BLaER1 (cell line): ENCODE measurements at regions not wholly inside any gene's neighbourhood (a gene's known extent, or its start where the extent isn't known, plus 50 kb on each side); places are given as distances from the start of the nearest gene placed in this dataset.
"Not testable (repeated sequence)": the region's sequence is repeated elsewhere in the genome, so short reads cannot be mapped to it uniquely, and the experiment has no call there.

Source experiments
- H3K27ac ChIP-seq: shearing (Covaris generic); formaldehyde crosslinking; 2 replicates; pipeline ENCODE4 v1.8.1; 2022
- H3K27me3 ChIP-seq: shearing (Covaris generic); formaldehyde crosslinking; 2 replicates; pipeline ENCODE4 v1.8.1; 2022
- H3K36me3 ChIP-seq: shearing (Covaris generic); formaldehyde crosslinking; 2 replicates; pipeline ENCODE4 v1.8.1; 2022
- H3K4me1 ChIP-seq: shearing (Covaris generic); formaldehyde crosslinking; 2 replicates; pipeline ENCODE4 v1.8.1; 2022
- H3K4me2 ChIP-seq: shearing (Covaris generic); formaldehyde crosslinking; 2 replicates; pipeline ENCODE4 v1.8.1; 2022
- H3K4me3 ChIP-seq: shearing (Covaris generic); formaldehyde crosslinking; 2 replicates; pipeline ENCODE4 v1.8.1; 2022
- H3K9ac ChIP-seq: shearing (Covaris generic); formaldehyde crosslinking; 2 replicates; pipeline ENCODE4 v1.8.1; 2022
- H3K9me3 ChIP-seq: shearing (Covaris generic); formaldehyde crosslinking; 2 replicates; pipeline ENCODE4 v1.8.1; 2022
- H4K20me1 ChIP-seq: shearing (Covaris generic); formaldehyde crosslinking; 2 replicates; pipeline ENCODE4 v1.8.1; 2022
- Cebpa-rat ChIP-seq: shearing (Covaris generic); IDR thresholded peaks from 2 replicates; pipeline ENCODE4 v1.8.1; 2022

- H3K4me1 ChIP-seq = no peaks in the 10 kb centered on the region
- no peaks in the 10 kb centered on the region for H4K20me1 ChIP-seq
- peaks cover 21% of the 10 kb centered on the region for H3K9me3 ChIP-seq
- H3K27me3 ChIP-seq = no peaks in the 10 kb centered on the region
- no peaks in the 10 kb centered on the region for H3K36me3 ChIP-seq
- no peak overlapping the region for H3K4me3 ChIP-seq
- H3K27ac ChIP-seq = no peak overlapping the region
- H3K9ac ChIP-seq = no peak overlapping the region
- TF ChIP-seq Cebpa-rat = no peak
- no peak overlapping the region for H3K4me2 ChIP-seq
Observed at GRCh38 chr10:22067091-22067490, 63.6 kb upstream of the DNAJC1 start.

- H3K36me3 ChIP-seq, H3K9ac ChIP-seq: not testable (repeated sequence)
Observed at GRCh38 chr10:22060984-22061383, 57.5 kb upstream of the DNAJC1 start.

GRCh38 chr10:22058201-22058600 is 54.7 kb upstream of the DNAJC1 start:
- Histone ChIP-seq H3K4me3 (no peak overlapping the region), H3K36me3 (no peaks in the 10 kb centered on the region), H3K27me3 (no peaks in the 10 kb centered on the region), H4K20me1 (no peaks in the 10 kb centered on the region), H3K4me2 (no peak overlapping the region), H3K27ac (no peak overlapping the region), H3K9me3 (no peaks in the 10 kb centered on the region; the same call in 1 of the 2 replicates), H3K9ac (no peak overlapping the region), H3K4me1 (no peaks in the 10 kb centered on the region)
- no peak for TF ChIP-seq Cebpa-rat

More at GRCh38 chr10:22060984-22061383, 57.5 kb upstream of the DNAJC1 start:
- not testable (repeated sequence) for H3K27ac ChIP-seq, H3K4me1 ChIP-seq, H3K4me3 ChIP-seq, H3K4me2 ChIP-seq, H3K9me3 ChIP-seq, H3K27me3 ChIP-seq, H4K20me1 ChIP-seq

- no peak for TF ChIP-seq Cebpa-rat
- H3K9me3 ChIP-seq = no peaks in the 10 kb centered on the region; the same call in 1 of the 2 replicates
Observed at GRCh38 chr10:22054961-22055360, 51.4 kb upstream of the DNAJC1 start.

More at GRCh38 chr10:22054961-22055360, 51.4 kb upstream of the DNAJC1 start:
- no peak overlapping the region for H3K9ac ChIP-seq
- no peak overlapping the region for H3K4me2 ChIP-seq
- no peaks in the 10 kb centered on the region for H4K20me1 ChIP-seq
- no peak overlapping the region for H3K27ac ChIP-seq
- no peaks in the 10 kb centered on the region for H3K4me1 ChIP-seq
- no peak overlapping the region for H3K4me3 ChIP-seq
- H3K27me3 ChIP-seq = no peaks in the 10 kb centered on the region
- no peaks in the 10 kb centered on the region for H3K36me3 ChIP-seq
